ENCODE measurements at regions not wholly inside any gene's neighbourhood (a gene's known extent, or its start where the extent isn't known, plus 50 kb on each side); places are given as distances from the start of the nearest gene placed in this dataset.

GRCh38 chr14:86596024-86596423 is 1066.1 kb downstream of the FLRT2 start:
- H3K27ac ChIP-seq = no peak overlapping the region
- TF ChIP-seq, protein P1, sequence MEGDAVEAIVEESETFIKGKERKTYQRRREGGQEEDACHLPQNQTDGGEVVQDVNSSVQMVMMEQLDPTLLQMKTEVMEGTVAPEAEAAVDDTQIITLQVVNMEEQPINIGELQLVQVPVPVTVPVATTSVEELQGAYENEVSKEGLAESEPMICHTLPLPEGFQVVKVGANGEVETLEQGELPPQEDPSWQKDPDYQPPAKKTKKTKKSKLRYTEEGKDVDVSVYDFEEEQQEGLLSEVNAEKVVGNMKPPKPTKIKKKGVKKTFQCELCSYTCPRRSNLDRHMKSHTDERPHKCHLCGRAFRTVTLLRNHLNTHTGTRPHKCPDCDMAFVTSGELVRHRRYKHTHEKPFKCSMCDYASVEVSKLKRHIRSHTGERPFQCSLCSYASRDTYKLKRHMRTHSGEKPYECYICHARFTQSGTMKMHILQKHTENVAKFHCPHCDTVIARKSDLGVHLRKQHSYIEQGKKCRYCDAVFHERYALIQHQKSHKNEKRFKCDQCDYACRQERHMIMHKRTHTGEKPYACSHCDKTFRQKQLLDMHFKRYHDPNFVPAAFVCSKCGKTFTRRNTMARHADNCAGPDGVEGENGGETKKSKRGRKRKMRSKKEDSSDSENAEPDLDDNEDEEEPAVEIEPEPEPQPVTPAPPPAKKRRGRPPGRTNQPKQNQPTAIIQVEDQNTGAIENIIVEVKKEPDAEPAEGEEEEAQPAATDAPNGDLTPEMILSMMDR (conservative IDR thresholded peaks at IDR 0.05) = no peak
- no peak for TF ChIP-seq ZFX (IDR thresholded peaks at IDR 0.05)

GRCh38 chr14:86575141-86575540 is 1045.2 kb downstream of the FLRT2 start:
- TF ChIP-seq, protein P1 (conservative IDR thresholded peaks at IDR 0.05) = no peak
- no peak for TF ChIP-seq ZFX (IDR thresholded peaks at IDR 0.05)
- no peak overlapping the region for H3K27ac ChIP-seq

DNA sequence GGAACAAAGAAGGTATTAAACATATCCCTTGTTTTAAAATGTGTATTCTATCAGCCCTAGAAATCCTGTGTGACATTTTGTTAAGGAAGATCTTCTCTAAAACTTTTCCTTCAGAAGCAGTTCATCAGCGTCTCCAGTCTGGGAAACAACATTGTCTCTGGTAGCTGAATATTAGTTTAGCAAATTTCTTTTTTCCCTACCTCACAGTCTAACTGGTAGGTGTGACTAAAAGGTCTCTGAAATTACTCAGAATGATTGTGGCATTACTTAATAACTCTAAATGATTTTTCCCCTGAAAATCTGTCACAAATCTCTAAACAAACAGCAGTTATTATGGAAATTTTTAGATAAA is 1044.8 kb downstream of the FLRT2 start:
- H3K27ac ChIP-seq = no peak overlapping the region

DNA sequence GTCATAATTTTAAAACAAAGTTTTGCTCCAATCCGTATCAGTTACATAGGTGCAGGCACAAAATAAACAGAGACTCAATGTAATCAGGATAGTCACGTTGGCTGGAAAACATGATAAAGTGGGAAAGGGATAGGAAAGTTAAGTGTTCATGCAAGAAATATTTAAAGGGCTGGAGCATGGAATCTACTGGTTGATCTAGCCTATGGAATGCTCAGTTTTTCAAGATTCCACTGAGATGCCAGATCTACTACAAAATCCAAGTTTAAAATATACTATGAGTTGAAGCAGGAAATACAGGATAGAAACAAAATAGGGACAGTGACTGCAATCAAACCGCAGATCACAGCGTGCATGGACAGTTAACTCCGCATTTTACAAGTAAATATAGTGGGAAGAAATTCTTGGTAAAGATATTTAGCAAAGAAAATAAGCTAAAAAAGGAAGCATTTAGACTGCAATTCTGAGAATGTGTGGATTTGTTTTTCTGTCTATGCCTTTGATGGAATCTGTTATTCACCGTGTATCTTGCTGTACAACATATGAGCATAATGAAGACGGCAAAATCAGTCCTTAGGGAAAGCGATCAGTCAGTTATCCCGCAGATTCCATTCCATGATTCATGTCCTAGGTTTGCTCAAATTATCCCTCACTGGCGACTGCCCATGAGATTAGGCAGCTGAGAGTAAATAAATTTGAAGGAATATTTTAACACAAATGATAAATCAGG is 1044.3 kb downstream of the FLRT2 start:
- no peak overlapping the region for H3K27ac ChIP-seq
- TF ChIP-seq, protein P1 (conservative IDR thresholded peaks at IDR 0.05) = no peak
- no peak for TF ChIP-seq ZFX (IDR thresholded peaks at IDR 0.05)

More for the DNA sequence above, 1044.8 kb downstream of the FLRT2 start:
- no peak for TF ChIP-seq ZFX (IDR thresholded peaks at IDR 0.05)
- TF ChIP-seq, protein P1 (conservative IDR thresholded peaks at IDR 0.05) = no peak

DNA sequence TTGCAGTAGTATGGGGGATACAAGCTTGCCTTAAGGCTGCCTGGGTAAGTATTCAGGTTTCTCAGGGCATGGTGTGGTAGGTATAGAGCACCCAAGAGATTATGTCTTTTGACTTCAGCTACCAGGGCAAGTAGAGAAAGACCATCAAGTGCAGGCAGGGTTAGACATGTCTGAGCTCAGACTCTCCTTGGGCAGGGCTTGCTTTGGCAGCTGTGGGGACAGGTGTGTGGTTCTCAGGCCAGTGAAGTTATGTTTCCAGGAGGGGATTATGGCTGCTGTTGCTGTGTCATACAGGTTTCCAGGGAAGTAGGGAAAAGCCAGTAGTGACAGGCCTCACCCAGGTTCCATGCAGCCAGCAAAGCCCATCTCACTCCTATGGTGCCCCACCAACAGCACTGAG is 1040.4 kb downstream of the FLRT2 start:
- TF ChIP-seq, protein P1 (conservative IDR thresholded peaks at IDR 0.05) = no peak
- TF ChIP-seq ZFX (IDR thresholded peaks at IDR 0.05) = no peak
- no peak overlapping the region for H3K27ac ChIP-seq

DNA sequence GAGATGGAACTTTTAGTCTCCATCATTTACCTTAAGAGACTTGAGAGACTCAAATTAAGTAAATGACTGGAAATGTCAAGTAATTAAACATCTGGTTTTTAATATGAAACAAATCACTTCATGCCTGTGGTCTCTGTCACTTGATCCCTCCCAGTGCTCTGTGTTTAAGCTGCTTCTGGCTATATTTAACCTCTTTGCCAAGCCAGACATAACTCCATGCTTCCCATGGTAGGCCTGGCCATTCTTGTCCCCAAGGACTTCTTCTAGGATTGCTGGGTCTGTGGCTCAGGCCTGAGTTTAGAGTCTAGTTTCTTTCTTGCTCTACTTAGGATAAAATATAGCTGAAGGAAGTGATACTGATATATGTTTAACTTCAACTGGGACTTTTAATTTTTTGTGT is 1013.6 kb downstream of the FLRT2 start:
- TF ChIP-seq, protein P1 (conservative IDR thresholded peaks at IDR 0.05) = no peak
- no peak overlapping the region for H3K27ac ChIP-seq

DNA sequence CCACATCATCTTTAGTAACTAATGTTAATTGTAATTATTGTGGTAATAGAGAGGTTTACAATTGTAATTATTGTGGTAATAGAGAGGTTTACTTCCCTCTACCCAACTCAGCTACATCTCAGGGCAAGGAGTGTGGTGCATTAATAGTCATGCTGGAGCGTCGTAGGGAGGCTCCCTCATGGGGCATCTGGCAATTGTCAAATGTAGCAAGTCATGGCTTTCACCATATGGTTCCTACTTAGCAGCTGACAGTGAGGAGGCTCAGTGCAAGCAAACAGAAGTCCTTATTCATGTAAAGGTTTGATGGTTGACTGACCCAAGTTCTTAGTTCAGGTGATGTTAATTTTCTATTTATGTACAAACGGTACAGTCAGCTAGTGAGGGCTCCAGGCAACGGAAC is 1012.0 kb downstream of the FLRT2 start:
- H3K27ac ChIP-seq = no peak overlapping the region
- no peak for TF ChIP-seq ZFX (IDR thresholded peaks at IDR 0.05)
- TF ChIP-seq, protein P1 (conservative IDR thresholded peaks at IDR 0.05) = no peak

All from C4-2B (cell line).